ENCODE measurements at regions not wholly inside any gene's neighbourhood (a gene's known extent, or its start where the extent isn't known, plus 50 kb on each side); places are given as distances from the start of the nearest gene placed in this dataset.

- TF ChIP-seq CTCF (IDR thresholded peaks at IDR 0.05) = no peak
- TF ChIP-seq POLR2A (IDR thresholded peaks at IDR 0.05) = no peak
These were observed 192.1 kb upstream of the KIF2B start for GRCh38 chr17:53630638-53631037.

Data from tibial nerve (tissue), 3 donors.